LNCAP (cell line): ENCODE measurements at regions not wholly inside any gene's neighbourhood (a gene's known extent, or its start where the extent isn't known, plus 50 kb on each side); places are given as distances from the start of the nearest gene placed in this dataset.

Experiments
- TF ChIP-seq, protein P1 (sequence below): fragments of 450-650 bp; IDR thresholded peaks from 2 replicates; pipeline ENCODE4 v1.5.1; 2017; ENCODE audit warnings: mild to moderate bottlenecking

GRCh38 chr5:148768806-148769415 lies 57.5 kb upstream of the ADRB2 start:
- TF ChIP-seq, protein P1, sequence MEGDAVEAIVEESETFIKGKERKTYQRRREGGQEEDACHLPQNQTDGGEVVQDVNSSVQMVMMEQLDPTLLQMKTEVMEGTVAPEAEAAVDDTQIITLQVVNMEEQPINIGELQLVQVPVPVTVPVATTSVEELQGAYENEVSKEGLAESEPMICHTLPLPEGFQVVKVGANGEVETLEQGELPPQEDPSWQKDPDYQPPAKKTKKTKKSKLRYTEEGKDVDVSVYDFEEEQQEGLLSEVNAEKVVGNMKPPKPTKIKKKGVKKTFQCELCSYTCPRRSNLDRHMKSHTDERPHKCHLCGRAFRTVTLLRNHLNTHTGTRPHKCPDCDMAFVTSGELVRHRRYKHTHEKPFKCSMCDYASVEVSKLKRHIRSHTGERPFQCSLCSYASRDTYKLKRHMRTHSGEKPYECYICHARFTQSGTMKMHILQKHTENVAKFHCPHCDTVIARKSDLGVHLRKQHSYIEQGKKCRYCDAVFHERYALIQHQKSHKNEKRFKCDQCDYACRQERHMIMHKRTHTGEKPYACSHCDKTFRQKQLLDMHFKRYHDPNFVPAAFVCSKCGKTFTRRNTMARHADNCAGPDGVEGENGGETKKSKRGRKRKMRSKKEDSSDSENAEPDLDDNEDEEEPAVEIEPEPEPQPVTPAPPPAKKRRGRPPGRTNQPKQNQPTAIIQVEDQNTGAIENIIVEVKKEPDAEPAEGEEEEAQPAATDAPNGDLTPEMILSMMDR: no peak

DNA sequence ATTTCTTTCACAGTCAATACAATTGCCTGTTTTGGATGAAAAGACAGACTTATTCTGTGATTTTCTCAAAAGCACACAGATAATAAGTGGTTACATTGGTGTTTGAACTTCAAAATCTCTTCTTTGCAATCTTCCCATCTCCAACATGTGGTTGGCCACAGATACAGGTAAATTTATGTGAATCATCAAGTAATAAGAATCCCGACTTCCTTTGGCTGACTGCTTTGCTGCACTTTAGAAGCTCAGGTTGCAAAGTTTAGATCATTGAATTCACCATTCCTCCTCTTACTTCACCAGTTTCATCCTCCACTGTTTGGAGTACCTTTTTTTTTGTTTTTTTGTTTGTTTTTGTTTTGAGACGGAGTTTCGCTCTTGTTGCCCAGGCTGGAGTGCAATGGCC lies 56.5 kb upstream of the ADRB2 start:
- TF ChIP-seq, protein P1: no peak

GRCh38 chr5:148774313-148774712 lies 52.1 kb upstream of the ADRB2 start:
- TF ChIP-seq, protein P1: no peak

DNA sequence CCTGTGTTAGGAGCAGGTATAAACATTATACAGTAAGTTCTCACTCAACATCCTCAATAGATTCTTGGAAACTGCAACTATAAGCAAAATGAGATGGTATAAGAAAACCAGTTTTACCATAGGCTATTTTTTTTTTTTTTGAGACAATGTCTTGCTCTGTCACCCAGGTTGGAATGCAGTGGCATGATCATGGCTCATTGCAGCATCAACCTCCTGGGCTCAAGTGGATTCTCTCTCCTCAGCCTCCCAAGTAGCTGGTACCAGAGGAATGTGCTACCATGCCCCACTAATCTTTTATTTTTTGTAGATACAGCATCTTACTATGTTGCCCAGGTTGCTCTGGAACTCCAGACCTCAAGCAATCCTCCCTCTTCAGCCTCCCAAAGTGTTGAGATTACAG lies 50.1 kb upstream of the ADRB2 start:
- TF ChIP-seq, protein P1: no peak
